Activated naive CD4-positive, alpha-beta T cell treated with anti-CD3 and anti-CD28 coated beads, Interleukin-2, amount 50 U/mL, for 24 hours (primary cell): ENCODE measurements at regions not wholly inside any gene's neighbourhood (a gene's known extent, or its start where the extent isn't known, plus 50 kb on each side); places are given as distances from the start of the nearest gene placed in this dataset.
"Not testable (repeated sequence)": the region's sequence is repeated elsewhere in the genome, so short reads cannot be mapped to it uniquely, and the experiment has no call there.

Experiments
- H3K27ac Mint-ChIP-seq: one replicate; pipeline ENCODE4 v1.8.0; 2021; ENCODE audit warnings: mild to moderate bottlenecking, mixed read lengths
- H3K27me3 Mint-ChIP-seq: one replicate; pipeline ENCODE4 v1.8.0; 2021; ENCODE audit warnings: mixed read lengths
- H3K36me3 Mint-ChIP-seq: one replicate; pipeline ENCODE4 v1.8.0; 2021; ENCODE audit warnings: mixed read lengths
- H3K4me1 Mint-ChIP-seq: one replicate; pipeline ENCODE4 v1.8.0; 2021; ENCODE audit warnings: mixed read lengths
- H3K4me3 Mint-ChIP-seq: one replicate; pipeline ENCODE4 v1.8.0; 2021; ENCODE audit warnings: mild to moderate bottlenecking, mixed read lengths
- H3K9me3 Mint-ChIP-seq: one replicate; pipeline ENCODE4 v1.8.0; 2021; ENCODE audit warnings: mixed read lengths

DNA sequence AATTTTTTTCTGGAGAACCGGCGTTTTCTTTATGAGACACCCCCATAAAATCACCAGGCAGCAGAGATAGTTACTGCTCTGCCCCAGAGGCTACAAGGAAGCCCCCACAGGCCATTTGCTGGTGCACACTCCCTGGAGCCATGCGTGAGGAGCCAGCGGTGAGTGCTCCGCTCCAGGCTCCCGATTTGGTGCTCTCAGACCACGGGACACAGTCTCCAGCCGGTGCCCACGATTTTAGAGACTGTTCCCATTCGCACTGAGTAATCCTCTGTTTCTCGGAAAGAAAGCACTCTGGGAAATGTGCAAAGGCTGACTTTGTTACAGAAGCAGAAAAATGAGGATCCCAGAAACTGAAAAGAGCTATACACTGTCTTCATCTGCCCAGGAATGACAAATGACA, 104.9 kb downstream of the RNASET2 start:
- no peak overlapping the region for H3K27ac Mint-ChIP-seq
- H3K4me1 Mint-ChIP-seq = no peaks in the 10 kb centered on the region
- H3K9me3 Mint-ChIP-seq = no peaks in the 10 kb centered on the region
- no peaks in the 10 kb centered on the region for H3K27me3 Mint-ChIP-seq
- peaks cover 2% of the 10 kb centered on the region for H3K36me3 Mint-ChIP-seq
- H3K4me3 Mint-ChIP-seq = no peak overlapping the region

DNA sequence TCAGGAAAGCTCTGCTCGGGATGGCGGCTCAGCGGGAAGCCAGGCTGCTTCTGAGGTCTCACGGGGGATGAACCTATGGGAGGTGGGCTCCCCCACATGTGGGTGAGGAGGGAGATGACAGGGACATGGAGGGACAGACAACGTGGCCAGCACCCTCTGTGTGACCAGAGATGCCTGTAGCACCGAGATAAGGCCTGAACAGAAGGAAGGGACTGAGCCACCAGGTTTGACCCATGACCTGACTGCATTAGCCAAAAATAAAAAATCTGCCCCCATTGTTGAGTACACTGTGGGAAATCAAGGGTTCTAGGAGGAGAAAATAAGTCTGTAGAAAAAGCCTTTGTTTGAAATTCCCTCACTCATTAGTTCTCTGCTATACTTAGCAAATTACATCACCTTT, 105.7 kb downstream of the RNASET2 start:
- no peaks in the 10 kb centered on the region for H3K4me1 Mint-ChIP-seq
- no peaks in the 10 kb centered on the region for H3K27me3 Mint-ChIP-seq
- H3K9me3 Mint-ChIP-seq = no peaks in the 10 kb centered on the region
- peaks cover 4% of the 10 kb centered on the region for H3K36me3 Mint-ChIP-seq
- H3K27ac Mint-ChIP-seq = no peak overlapping the region
- H3K4me3 Mint-ChIP-seq = no peak overlapping the region

DNA sequence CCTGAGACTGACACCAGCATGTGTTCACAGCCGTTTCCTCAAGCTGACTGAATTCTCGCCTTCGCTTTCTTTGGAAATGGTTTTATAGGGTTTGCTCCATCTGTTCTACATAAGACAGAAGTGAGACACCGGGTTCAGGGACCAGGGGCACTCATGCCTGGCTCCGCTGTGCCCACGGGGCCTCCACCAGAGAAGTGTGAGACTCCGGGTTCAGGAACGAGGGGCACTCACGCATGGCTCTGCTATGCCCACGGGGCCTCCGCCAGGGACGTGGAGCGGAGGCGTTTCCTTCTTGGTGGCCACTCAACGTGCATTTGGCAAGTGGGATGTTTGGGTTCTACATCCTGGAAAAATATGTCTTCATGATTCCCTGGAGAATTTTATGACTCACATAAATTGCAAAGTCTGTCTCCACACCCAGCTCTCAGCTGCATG, 106.6 kb downstream of the RNASET2 start:
- Mint-ChIP-seq H3K9me3 (no peaks in the 10 kb centered on the region), H3K27ac (no peak overlapping the region), H3K36me3 (peaks cover 7% of the 10 kb centered on the region), H3K27me3 (no peaks in the 10 kb centered on the region), H3K4me3 (no peak overlapping the region), H3K4me1 (no peaks in the 10 kb centered on the region)

DNA sequence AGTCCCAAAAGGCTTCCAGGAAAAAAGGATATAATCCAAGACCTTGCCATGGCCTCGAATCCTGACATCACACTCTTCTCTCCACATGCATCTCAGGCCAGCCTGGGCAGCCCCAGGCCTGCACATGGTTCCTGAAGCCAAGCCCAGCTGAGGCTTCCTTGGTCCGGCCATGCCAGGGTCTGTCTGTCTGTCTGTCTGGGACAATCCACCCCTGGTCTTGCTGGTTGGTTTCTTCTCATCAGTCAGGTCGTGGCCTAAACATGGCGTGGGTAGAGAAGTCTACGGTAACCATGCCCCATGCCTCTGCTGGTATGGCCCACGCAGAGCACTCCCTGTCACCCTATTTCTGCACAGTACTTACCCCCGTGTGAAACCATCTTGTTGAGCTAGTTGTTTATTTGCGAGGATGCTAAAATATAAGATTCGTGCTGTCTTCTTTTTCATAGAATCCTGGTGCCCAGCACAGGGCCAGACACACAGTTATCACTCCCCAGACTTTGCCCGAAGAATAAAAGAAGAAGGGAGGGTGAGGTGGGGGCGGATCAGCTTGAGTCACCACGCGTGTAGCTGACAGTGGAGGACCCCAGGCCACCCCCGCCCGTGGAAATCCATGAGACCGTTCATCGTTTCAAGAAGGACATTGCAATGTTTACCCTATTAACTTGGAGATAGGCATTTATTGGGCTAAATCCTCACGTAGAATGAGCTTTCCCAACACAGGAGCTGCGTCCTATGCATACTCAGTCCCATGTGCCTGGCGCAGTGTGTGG, 107.2 kb downstream of the RNASET2 start:
- H3K27me3 Mint-ChIP-seq = no peaks in the 10 kb centered on the region
- H3K4me1 Mint-ChIP-seq = no peaks in the 10 kb centered on the region
- no peak overlapping the region for H3K4me3 Mint-ChIP-seq
- no peaks in the 10 kb centered on the region for H3K9me3 Mint-ChIP-seq
- no peak overlapping the region for H3K27ac Mint-ChIP-seq
- peaks cover 7% of the 10 kb centered on the region for H3K36me3 Mint-ChIP-seq

DNA sequence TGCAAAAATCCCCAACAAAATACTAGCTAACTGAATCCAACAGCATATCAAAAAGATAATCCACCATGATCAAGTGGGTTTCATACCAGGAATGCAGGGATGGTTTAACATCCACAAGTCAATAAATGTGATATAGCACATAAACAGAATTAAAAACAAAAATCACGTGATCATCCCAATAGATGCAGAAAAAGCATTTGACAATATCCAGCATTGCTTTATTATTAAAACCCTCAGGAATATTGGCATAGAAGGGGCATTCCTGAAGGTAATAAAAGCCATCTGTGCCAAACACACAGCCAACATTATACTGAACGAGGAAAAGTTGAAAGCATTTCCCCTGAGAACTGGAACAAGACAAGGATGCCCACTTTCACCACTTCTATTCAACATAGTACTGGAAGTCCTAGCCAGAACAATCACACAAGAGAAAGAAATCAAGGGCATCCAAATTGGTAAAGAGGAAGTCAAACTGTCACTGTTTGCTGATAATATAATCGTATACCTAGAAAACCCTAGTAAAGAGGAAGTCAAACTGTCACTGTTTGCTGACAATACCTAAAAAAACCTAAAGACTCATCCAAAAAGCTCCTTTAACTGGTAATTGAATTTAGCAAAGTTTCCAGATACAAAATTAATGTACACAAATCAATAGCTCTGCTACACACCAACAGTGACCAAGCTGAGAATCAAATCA, 109.8 kb downstream of the RNASET2 start:
- H3K9me3 Mint-ChIP-seq, H3K27ac Mint-ChIP-seq, H3K4me1 Mint-ChIP-seq, H3K27me3 Mint-ChIP-seq, H3K36me3 Mint-ChIP-seq, H3K4me3 Mint-ChIP-seq: not testable (repeated sequence)

DNA sequence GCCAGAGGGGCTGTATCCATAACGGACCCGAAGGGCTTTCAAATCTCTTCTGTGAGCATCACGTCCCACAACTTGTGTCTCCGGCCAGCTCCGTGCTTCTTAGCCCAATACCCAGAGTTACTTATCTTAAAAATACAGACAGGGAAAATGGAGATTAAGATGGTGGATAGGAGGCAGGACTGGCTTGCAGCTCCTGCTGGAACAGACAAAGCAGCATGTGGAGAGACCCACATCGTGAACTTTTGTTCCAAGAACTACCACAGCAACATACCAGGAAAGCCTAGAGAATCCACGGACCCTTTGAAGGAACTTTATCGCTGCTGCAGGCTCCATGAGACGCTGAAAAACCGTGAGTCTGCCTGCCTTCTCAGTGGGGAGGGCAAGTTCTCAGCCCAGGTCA, 113.7 kb downstream of the RNASET2 start:
- Mint-ChIP-seq H3K36me3 (peaks cover 6% of the 10 kb centered on the region), H3K9me3 (no peaks in the 10 kb centered on the region), H3K4me1 (no peaks in the 10 kb centered on the region), H3K4me3 (no peak overlapping the region), H3K27ac (no peak overlapping the region), H3K27me3 (no peaks in the 10 kb centered on the region)

DNA sequence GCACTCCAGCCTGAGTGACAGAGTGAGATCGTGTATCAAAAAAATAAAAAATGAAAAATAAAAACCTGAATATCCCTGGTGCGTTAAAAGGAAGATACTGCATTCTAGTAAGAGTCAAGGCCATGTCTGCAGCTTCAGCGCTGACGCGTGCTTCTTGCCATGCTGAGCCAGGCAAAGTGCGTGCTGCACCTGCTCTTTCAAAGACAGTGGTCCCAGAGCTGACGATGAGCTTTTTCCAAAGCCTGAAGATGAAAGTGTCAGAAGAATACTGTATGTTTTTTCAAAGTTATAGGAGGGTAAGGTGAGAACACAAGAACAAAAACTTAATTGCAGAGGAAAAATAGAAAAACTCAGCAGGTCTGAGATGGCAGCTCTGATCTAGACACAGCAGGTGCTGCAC, 115.1 kb downstream of the RNASET2 start:
- H3K36me3 Mint-ChIP-seq = peaks cover 7% of the 10 kb centered on the region

DNA sequence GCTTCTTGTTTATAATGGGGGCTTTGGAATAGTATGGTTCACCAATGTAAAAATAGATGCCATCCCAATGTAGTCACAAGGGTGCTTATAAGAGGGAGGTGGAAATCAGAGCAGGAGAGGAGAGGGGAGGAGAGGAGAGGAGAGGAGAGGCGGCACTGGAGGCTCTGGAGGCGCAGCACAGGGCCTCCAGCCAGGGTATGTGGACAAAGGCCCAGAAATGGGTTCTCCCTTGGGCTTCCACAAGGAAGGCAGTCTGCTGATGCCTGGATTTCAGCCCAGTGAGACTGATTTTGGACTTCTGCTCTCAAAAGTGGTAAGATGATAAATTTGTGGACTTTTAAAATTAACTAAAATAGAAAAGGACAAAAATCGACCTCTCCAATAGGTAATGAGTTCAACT, 116.8 kb downstream of the RNASET2 start:
- H3K9me3 Mint-ChIP-seq = no peaks in the 10 kb centered on the region
- no peaks in the 10 kb centered on the region for H3K27me3 Mint-ChIP-seq
- H3K4me1 Mint-ChIP-seq = no peaks in the 10 kb centered on the region
- peaks cover 6% of the 10 kb centered on the region for H3K36me3 Mint-ChIP-seq
- no peak overlapping the region for H3K4me3 Mint-ChIP-seq
- no peak overlapping the region for H3K27ac Mint-ChIP-seq

More for the DNA sequence above, 115.1 kb downstream of the RNASET2 start:
- no peak overlapping the region for H3K27ac Mint-ChIP-seq
- H3K9me3 Mint-ChIP-seq = no peaks in the 10 kb centered on the region
- H3K4me3 Mint-ChIP-seq = no peak overlapping the region
- H3K4me1 Mint-ChIP-seq = no peaks in the 10 kb centered on the region
- H3K27me3 Mint-ChIP-seq = no peaks in the 10 kb centered on the region

DNA sequence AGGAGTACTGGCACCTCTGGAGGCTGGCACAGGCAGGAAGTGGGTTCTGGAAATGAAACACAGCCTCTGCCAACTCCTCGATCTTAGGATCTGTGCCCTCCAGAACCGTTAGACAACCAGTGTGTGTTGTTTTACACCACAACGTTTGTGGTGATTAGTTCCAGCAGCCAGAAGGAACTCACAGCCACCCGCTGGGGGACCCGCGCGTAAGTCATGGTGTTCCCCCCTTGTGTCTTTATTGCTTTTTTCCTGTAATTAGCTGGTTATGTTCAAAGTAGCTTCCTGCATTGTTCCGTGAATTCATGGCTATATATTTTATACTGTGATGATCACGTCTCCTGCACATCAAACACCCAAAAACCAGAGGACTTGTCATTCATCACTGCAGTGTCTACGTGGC, 117.4 kb downstream of the RNASET2 start:
- H3K27ac Mint-ChIP-seq = no peak overlapping the region
- H3K36me3 Mint-ChIP-seq = peaks cover 6% of the 10 kb centered on the region
- no peaks in the 10 kb centered on the region for H3K9me3 Mint-ChIP-seq
- H3K4me3 Mint-ChIP-seq = no peak overlapping the region
- H3K4me1 Mint-ChIP-seq = no peaks in the 10 kb centered on the region
- H3K27me3 Mint-ChIP-seq = no peaks in the 10 kb centered on the region

DNA sequence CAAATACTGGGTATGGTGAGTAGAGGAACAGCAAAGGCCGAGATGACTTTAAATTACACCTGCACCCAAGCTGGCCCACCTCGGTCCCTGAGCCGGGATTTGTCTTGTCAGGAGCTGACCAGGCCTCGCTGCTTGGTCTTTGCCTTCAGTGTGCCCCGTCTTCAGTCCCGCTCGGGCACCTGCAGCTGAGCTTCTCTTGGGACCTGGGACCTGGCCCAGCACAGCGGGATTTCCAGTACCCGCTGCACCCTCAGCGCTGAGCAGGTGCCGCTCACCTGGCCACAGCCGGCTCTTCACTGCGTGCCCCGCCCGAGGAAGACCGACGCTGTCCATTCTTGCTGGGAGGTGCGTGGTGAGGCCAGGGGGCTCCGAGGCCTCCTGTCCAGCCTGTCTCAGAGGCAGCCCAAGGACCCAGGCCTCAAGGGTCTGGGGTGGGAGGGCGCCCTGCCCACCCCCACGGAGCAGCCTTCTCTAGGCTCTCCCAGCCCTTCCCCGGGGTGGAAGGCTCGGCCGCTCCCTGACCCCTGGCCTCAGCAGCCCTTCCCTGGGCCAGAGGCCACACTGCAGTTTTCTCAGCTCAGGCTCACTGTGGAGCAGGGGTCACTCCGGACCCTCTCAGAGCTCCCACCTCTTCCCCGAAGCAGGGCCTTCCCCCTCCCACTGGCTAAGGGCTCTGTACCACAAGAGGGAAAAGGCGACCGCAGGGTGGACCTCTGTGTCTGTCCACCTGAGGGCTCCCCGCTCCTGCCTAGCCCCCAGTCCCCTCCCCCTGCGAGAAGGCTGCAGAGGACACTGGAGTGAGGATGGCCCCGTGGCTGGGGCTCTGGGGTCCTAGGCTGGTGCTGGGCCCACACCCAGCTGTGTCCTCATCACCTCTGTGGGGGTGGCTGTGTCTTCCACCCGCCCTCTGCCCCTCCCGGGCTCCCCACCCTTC, 119.3 kb downstream of the RNASET2 start:
- Mint-ChIP-seq H3K4me3 (no peak overlapping the region), H3K27me3 (no peaks in the 10 kb centered on the region), H3K4me1 (no peaks in the 10 kb centered on the region), H3K9me3 (no peaks in the 10 kb centered on the region), H3K36me3 (peaks cover 5% of the 10 kb centered on the region), H3K27ac (no peak overlapping the region)

DNA sequence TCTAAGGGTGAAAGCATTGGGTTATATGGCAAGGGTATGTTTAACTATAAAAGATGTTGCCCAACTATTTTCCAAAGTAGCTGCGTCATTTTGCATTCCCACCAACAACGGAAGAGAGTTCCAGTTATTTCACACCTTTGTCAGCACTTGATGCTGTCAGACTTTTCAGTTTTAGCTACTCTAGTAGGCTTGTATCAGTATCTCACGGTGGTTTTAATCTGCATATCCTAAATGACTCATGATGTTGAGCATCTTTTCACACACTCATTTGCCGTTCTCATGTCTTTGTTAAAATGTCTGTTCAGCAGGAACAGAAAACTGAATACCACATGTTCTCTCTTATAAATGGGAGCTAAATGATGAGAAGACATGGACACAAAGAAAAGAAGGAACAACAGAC, 122.3 kb downstream of the RNASET2 start:
- Mint-ChIP-seq H3K9me3 (no peaks in the 10 kb centered on the region), H3K27me3 (no peaks in the 10 kb centered on the region), H3K4me1 (no peaks in the 10 kb centered on the region), H3K36me3 (peaks cover 5% of the 10 kb centered on the region), H3K4me3 (no peak overlapping the region), H3K27ac (no peak overlapping the region)

DNA sequence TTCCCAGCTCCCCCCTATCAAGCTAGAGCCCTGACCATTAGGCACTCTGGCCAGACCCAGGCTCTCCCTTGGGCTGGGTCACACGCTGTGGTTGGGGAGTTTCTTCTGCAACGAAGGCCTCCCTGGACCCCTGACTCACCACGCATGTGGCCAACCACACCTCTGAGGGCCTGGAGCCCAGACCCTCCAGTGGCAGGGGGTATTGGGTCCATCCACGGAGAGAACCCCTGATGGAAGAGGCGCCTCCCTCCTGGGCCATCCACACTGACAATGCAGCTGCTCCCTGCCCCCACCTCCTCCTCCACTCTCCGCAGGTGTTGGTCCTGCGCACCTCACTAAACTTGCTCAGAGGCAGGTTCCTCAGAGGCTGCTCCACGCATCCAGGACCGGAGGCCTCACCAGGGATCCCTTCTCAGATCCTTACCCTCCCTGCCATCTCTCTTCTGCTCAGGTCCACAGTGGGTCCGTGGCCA, 125.4 kb downstream of the RNASET2 start:
- Mint-ChIP-seq H3K4me1 (no peaks in the 10 kb centered on the region), H3K27ac (no peak overlapping the region), H3K36me3 (peaks cover 2% of the 10 kb centered on the region), H3K9me3 (no peaks in the 10 kb centered on the region), H3K27me3 (no peaks in the 10 kb centered on the region), H3K4me3 (no peak overlapping the region)

DNA sequence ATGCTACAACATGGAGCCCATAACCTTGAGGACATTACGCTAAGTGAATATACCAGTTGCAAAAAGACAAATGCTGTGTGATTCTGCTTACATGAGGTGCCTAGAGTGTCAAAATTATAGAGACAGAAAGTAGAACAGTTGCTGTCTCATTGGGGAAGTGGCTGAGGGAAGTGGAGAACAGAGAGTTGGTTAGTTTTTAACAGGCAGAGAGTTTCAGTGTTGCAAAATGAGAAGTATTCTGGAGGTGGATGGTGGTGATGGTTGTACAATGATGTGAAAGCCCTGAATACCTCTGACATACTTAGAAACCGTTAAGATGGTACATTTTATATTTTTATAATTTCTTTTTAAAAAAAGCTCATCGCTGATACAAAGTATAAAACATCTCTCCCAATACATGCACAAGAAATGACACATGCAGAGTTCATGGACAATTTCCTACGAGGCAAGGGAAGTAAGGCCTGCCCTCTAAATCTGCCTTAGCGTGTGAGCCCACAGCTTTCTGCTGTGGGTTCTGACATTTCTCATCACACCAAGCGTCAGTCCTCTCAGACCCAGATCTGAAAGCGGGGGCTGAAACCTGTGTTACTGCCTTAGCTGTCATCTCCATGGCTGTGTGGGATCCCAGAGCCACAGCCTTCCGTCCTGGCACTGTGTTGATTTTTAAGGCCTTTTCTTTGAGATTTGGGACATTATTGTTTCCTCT, 126.0 kb downstream of the RNASET2 start:
- Mint-ChIP-seq H3K27ac (no peak overlapping the region), H3K36me3 (no peaks in the 10 kb centered on the region), H3K4me3 (no peak overlapping the region), H3K9me3 (no peaks in the 10 kb centered on the region), H3K27me3 (no peaks in the 10 kb centered on the region), H3K4me1 (no peaks in the 10 kb centered on the region)

DNA sequence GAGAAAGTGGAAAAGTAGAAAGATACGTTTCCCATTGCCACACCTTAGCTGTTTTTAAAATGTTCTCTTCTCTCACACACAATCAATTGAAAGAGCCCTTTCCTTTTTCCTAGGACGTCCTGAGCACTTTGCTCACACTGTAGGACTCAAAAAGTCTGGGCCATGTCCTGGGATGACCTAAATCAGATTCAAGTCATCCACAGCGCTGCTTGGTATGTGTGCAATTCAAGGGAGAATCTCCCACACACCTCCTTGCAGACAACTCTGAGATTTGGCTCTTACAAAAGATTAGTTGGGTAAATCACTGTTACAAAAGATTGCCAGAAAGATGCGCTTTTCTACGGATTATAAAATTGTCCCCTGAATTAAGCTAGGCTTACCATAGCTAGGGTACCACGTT, 130.1 kb downstream of the RNASET2 start:
- Mint-ChIP-seq H3K4me3 (no peak overlapping the region), H3K36me3 (no peaks in the 10 kb centered on the region), H3K9me3 (no peaks in the 10 kb centered on the region), H3K27me3 (no peaks in the 10 kb centered on the region), H3K4me1 (no peaks in the 10 kb centered on the region), H3K27ac (no peak overlapping the region)

DNA sequence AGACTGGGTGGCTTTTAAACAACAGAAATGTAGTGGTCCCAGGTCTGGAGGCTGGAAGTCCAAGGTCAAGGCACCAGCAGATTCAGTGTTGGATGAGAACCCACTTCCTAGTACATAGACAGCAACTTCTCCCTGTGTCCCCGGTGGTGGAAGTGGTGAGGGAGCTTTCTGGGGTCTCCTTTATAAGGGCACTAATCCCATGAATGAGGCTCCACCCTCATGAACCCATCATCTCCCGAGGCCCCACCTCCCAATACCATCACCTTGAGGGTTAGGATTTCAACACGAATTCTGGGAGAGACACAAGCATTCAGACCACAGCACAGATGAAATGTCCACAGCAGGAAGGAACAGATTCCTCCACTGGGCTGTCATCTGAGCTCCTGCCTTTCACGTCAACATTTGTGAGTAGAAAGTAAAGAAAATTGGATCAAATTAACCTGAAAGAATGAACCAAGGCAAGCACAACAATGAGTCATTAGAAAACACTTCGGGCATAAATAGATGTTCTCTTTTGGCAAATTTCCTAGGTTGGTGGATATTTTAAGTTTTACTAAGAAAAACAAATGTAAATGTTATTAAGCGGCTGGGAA, 130.7 kb downstream of the RNASET2 start:
- Mint-ChIP-seq H3K9me3 (no peaks in the 10 kb centered on the region), H3K27ac (no peak overlapping the region), H3K4me3 (no peak overlapping the region), H3K36me3 (no peaks in the 10 kb centered on the region), H3K27me3 (no peaks in the 10 kb centered on the region), H3K4me1 (no peaks in the 10 kb centered on the region)
